ENCODE measurements at regions not wholly inside any gene's neighbourhood (a gene's known extent, or its start where the extent isn't known, plus 50 kb on each side); places are given as distances from the start of the nearest gene placed in this dataset.

- no peak for DNase-seq (ENCODE audit: low read depth in 2 of 2)
- TF ChIP-seq EZH2 (IDR thresholded peaks at IDR 0.05; ENCODE audit: low read length, missing control alignments) (no peak), CTCF (conservative IDR thresholded peaks at IDR 0.05 in 1 of 2, IDR thresholded peaks at IDR 0.05 in 1 of 2; ENCODE audit: low read depth in 1 of 2, low read length in 2 of 2) (no peak)
- H3K9ac ChIP-seq (ENCODE audit: insufficient read depth, low read length) = no peak overlapping the region
- H3K27ac ChIP-seq (ENCODE audit: insufficient read depth, low read length) = no peak overlapping the region
- H2AFZ ChIP-seq (ENCODE audit: low read length) = no peak overlapping the region
- no peak overlapping the region for H3K4me3 ChIP-seq (replicated peaks in 1 of 4; ENCODE audit: control extremely low read depth in 1 of 4, insufficient read depth in 1 of 4, low read depth in 3 of 4, low read length in 4 of 4)
- H4K20me1 ChIP-seq (ENCODE audit: control insufficient read depth, extremely low read depth, insufficient read depth, low read length) = no peaks in the 10 kb centered on the region
- H3K36me3 ChIP-seq (ENCODE audit: control insufficient read depth, insufficient read depth, low read length) = no peaks in the 10 kb centered on the region
- no peaks in the 10 kb centered on the region for H3K79me2 ChIP-seq (ENCODE audit: control insufficient read depth, insufficient read depth, low read length)
- no peaks in the 10 kb centered on the region for H3K4me1 ChIP-seq (ENCODE audit: control insufficient read depth, extremely low read depth, insufficient read depth, low read length)
- H3K27me3 ChIP-seq (ENCODE audit: control insufficient read depth, insufficient read depth, low read length) = no peaks in the 10 kb centered on the region
- no peaks in the 10 kb centered on the region for H3K9me3 ChIP-seq (ENCODE audit: control insufficient read depth, insufficient read depth, low read depth, low read length)
- no peak overlapping the region for H3K4me2 ChIP-seq (ENCODE audit: extremely low read depth, insufficient read depth, low read length)
Observed at GRCh38 chr4:160213366-160213765, 1110.5 kb downstream of the RAPGEF2 start.

- Histone ChIP-seq H2AFZ (ENCODE audit: low read length) (no peak overlapping the region), H3K4me2 (ENCODE audit: extremely low read depth, insufficient read depth, low read length) (no peak overlapping the region), H3K79me2 (ENCODE audit: control insufficient read depth, insufficient read depth, low read length) (no peaks in the 10 kb centered on the region), H4K20me1 (ENCODE audit: control insufficient read depth, extremely low read depth, insufficient read depth, low read length) (no peaks in the 10 kb centered on the region), H3K36me3 (ENCODE audit: control insufficient read depth, insufficient read depth, low read length) (no peaks in the 10 kb centered on the region), H3K9me3 (ENCODE audit: control insufficient read depth, insufficient read depth, low read depth, low read length) (no peaks in the 10 kb centered on the region), H3K9ac (ENCODE audit: insufficient read depth, low read length) (no peak overlapping the region), H3K27me3 (ENCODE audit: control insufficient read depth, insufficient read depth, low read length) (no peaks in the 10 kb centered on the region), H3K27ac (ENCODE audit: insufficient read depth, low read length) (no peak overlapping the region), H3K4me1 (ENCODE audit: control insufficient read depth, extremely low read depth, insufficient read depth, low read length) (no peaks in the 10 kb centered on the region), H3K4me3 (replicated peaks in 1 of 4; ENCODE audit: control extremely low read depth in 1 of 4, insufficient read depth in 1 of 4, low read depth in 3 of 4, low read length in 4 of 4) (no peak overlapping the region)
- TF ChIP-seq CTCF (conservative IDR thresholded peaks at IDR 0.05 in 1 of 2, IDR thresholded peaks at IDR 0.05 in 1 of 2; ENCODE audit: low read depth in 1 of 2, low read length in 2 of 2) (no peak), EZH2 (IDR thresholded peaks at IDR 0.05; ENCODE audit: low read length, missing control alignments) (no peak)
- no peak for DNase-seq (ENCODE audit: low read depth in 2 of 2)
Observed at GRCh38 chr4:160217352-160217751, 1114.5 kb downstream of the RAPGEF2 start.

GRCh38 chr4:160224049-160224448 lies 1121.2 kb downstream of the RAPGEF2 start:
- H3K4me3 ChIP-seq (replicated peaks in 1 of 4; ENCODE audit: control extremely low read depth in 1 of 4, insufficient read depth in 1 of 4, low read depth in 3 of 4, low read length in 4 of 4) = no peak overlapping the region
- no peak overlapping the region for H2AFZ ChIP-seq (ENCODE audit: low read length)
- H3K4me1 ChIP-seq (ENCODE audit: control insufficient read depth, extremely low read depth, insufficient read depth, low read length) = no peaks in the 10 kb centered on the region
- H3K4me2 ChIP-seq (ENCODE audit: extremely low read depth, insufficient read depth, low read length) = no peak overlapping the region
- no peak for DNase-seq (ENCODE audit: low read depth in 2 of 2)
- no peak overlapping the region for H3K9ac ChIP-seq (ENCODE audit: insufficient read depth, low read length)
- no peaks in the 10 kb centered on the region for H3K27me3 ChIP-seq (ENCODE audit: control insufficient read depth, insufficient read depth, low read length)
- no peaks in the 10 kb centered on the region for H3K36me3 ChIP-seq (ENCODE audit: control insufficient read depth, insufficient read depth, low read length)
- H3K9me3 ChIP-seq (ENCODE audit: control insufficient read depth, insufficient read depth, low read depth, low read length) = no peaks in the 10 kb centered on the region
- H3K27ac ChIP-seq (ENCODE audit: insufficient read depth, low read length) = no peak overlapping the region
- TF ChIP-seq EZH2 (IDR thresholded peaks at IDR 0.05; ENCODE audit: low read length, missing control alignments) (no peak), CTCF (conservative IDR thresholded peaks at IDR 0.05 in 1 of 2, IDR thresholded peaks at IDR 0.05 in 1 of 2; ENCODE audit: low read depth in 1 of 2, low read length in 2 of 2) (no peak)
- no peaks in the 10 kb centered on the region for H4K20me1 ChIP-seq (ENCODE audit: control insufficient read depth, extremely low read depth, insufficient read depth, low read length)
- no peaks in the 10 kb centered on the region for H3K79me2 ChIP-seq (ENCODE audit: control insufficient read depth, insufficient read depth, low read length)

Data from fibroblast of lung (primary cell).